ENCODE measurements at regions not wholly inside any gene's neighbourhood (a gene's known extent, or its start where the extent isn't known, plus 50 kb on each side); places are given as distances from the start of the nearest gene placed in this dataset.
"Not testable (repeated sequence)": the region's sequence is repeated elsewhere in the genome, so short reads cannot be mapped to it uniquely, and the experiment has no call there.

DNA sequence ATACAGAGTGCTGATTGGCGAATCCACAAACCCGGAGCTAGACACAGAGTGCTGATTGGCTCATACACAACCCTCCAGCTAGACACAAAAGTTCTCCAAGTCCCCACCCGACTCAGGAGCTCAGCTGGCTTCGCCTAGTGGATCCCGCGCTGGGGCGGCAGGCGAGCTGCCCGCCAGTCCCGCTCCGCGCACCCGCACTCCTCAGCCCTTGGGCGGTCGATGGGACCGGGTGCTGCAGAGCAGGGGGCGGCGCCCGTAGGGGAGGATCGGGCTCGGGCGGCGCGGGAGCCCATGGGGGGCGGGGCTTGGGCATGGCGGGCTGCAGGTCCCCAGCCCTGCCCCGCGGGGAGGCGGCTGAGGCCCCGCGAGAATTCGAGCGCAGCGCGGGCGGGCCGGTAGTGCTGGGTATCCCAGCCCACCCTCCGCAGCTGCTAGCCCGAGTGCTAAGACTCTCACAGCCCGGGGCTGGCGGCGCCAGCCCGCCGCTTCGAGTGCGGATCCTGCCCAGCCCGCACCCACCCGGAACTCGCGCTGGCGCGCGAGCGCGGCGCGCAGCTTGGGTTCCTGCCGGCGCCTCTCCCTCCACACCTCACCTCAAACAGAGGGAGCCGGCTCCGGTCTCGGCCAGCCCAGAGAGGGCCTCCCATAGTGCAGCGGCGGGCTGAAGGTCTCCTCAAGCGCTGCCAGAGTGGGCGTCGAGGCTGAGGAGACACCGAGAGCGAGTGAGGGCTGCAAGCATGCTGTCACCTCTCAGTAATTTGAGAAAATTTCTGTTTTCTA lies 75.5 kb upstream of the ATP5MC3 start:
- ATAC-seq (replicated peaks in 1 of 2) (no peak), DNase-seq (no peak)
- Mint-ChIP-seq H3K27ac (no peak overlapping the region), H3K27me3 (ENCODE audit: low read depth) (peaks cover 42% of the 10 kb centered on the region), H3K9me3 (no peaks in the 10 kb centered on the region), H3K4me3 (no peak overlapping the region), H3K4me1 (ENCODE audit: low read depth) (no peaks in the 10 kb centered on the region), H3K36me3 (ENCODE audit: insufficient read depth in 2 of 2) (no peaks in the 10 kb centered on the region)

DNA sequence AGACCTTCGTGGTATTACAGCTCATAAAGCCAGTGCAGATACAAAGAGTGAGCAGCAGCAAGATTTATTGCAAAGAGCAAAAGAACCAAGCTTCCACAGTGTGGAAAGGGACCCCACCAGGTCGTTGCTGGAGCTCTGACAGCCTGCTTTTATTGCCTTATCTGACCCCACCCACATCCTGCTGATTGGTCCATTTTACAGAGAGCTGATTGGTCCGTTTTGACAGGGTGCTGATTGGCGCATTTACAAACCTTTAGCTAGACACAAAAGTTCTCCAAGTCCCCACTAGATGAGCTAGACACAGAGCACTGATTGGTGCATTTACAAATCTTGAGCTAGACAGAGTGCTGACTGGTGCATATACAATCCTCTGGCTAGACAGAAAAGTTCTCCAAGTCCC lies 74.9 kb upstream of the ATP5MC3 start:
- not testable (repeated sequence) for DNase-seq; H3K36me3 Mint-ChIP-seq (ENCODE audit: insufficient read depth in 2 of 2); H3K9me3 Mint-ChIP-seq; ATAC-seq (replicated peaks in 1 of 2); H3K27ac Mint-ChIP-seq; H3K4me3 Mint-ChIP-seq; H3K4me1 Mint-ChIP-seq (ENCODE audit: low read depth)
- peaks cover 36% of the 10 kb centered on the region for H3K27me3 Mint-ChIP-seq (ENCODE audit: low read depth)

DNA sequence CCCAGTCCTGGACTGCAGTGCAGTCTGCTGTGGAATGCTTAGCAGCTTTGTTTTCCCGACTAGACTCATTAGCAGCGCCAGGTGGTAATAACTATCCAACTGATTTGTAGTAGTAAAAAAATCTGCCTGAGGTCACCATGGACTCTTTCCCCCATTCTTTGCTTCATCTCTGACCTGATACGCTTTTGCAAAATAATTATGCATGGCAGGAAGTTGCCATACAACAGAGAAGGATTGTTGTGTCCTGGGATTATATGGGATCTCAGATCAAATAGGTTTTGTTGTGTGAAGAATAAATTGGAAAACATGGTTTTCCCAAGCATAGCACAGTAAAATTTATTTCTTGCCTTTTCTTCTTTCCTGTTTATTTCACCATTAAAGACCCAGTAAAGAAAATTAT lies 72.4 kb upstream of the ATP5MC3 start:
- DNase-seq (no peak), ATAC-seq (replicated peaks in 1 of 2) (no peak)
- no peaks in the 10 kb centered on the region for H3K4me1 Mint-ChIP-seq (ENCODE audit: low read depth)
- no peak overlapping the region for H3K4me3 Mint-ChIP-seq
- no peaks in the 10 kb centered on the region for H3K36me3 Mint-ChIP-seq (ENCODE audit: insufficient read depth in 2 of 2)
- H3K27me3 Mint-ChIP-seq (ENCODE audit: low read depth): peaks cover 39% of the 10 kb centered on the region
- no peaks in the 10 kb centered on the region for H3K9me3 Mint-ChIP-seq
- no peak overlapping the region for H3K27ac Mint-ChIP-seq

GRCh38 chr2:175251425-175252041 lies 70.0 kb upstream of the ATP5MC3 start:
- H3K36me3 Mint-ChIP-seq (ENCODE audit: insufficient read depth in 2 of 2): no peaks in the 10 kb centered on the region

GRCh38 chr2:175247159-175247558 lies 65.6 kb upstream of the ATP5MC3 start:
- no peak for DNase-seq
- Mint-ChIP-seq H3K4me1 (ENCODE audit: low read depth) (peaks cover 6% of the 10 kb centered on the region), H3K36me3 (ENCODE audit: insufficient read depth in 2 of 2) (no peaks in the 10 kb centered on the region), H3K27me3 (ENCODE audit: low read depth) (peaks cover 33% of the 10 kb centered on the region), H3K9me3 (peaks cover 0 to 2% of the 10 kb centered on the region in 2 donors), H3K27ac (no peak overlapping the region), H3K4me3 (no peak overlapping the region)
- no peak for ATAC-seq (replicated peaks in 1 of 2)

More at GRCh38 chr2:175251425-175252041, 70.0 kb upstream of the ATP5MC3 start:
- Mint-ChIP-seq H3K4me3 (no peak overlapping the region), H3K27me3 (ENCODE audit: low read depth) (peaks cover 44% of the 10 kb centered on the region), H3K9me3 (peaks cover 0 to 2% of the 10 kb centered on the region in 2 donors), H3K27ac (no peak overlapping the region), H3K4me1 (ENCODE audit: low read depth) (peaks cover 6% of the 10 kb centered on the region)
- DNase-seq: peak in 1 of 2 donors; percentile 12
- ATAC-seq (replicated peaks in 1 of 2): no peak

DNA sequence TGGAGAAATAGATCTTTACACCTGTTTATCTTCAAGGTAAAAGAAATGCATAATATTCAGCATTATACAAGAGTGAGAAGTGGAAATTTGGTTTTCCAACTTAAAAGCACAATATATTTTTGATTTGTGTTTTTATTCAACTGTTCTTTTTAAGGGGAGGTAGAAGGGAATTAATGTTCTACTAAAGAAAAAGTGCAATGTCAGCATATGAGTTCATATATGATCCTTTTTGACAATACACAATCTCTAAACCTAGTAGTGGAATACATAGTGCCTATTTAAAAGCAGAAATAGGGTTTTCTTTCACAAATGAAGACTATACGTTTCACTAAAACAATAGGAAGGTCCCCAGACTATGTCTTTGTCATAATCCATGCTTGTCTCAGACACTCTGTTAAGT lies 63.2 kb upstream of the ATP5MC3 start:
- no peak for DNase-seq
- Mint-ChIP-seq H3K4me3 (no peak overlapping the region), H3K27ac (no peak overlapping the region), H3K27me3 (ENCODE audit: low read depth) (peaks cover 44% of the 10 kb centered on the region), H3K36me3 (ENCODE audit: insufficient read depth in 2 of 2) (peaks cover 5 to 7% of the 10 kb centered on the region in 2 donors), H3K9me3 (peaks cover 6 to 8% of the 10 kb centered on the region in 2 donors), H3K4me1 (ENCODE audit: low read depth) (peaks cover 6% of the 10 kb centered on the region)
- no peak for ATAC-seq (replicated peaks in 1 of 2)

GRCh38 chr2:175241691-175242090 lies 60.2 kb upstream of the ATP5MC3 start:
- Mint-ChIP-seq H3K4me1 (ENCODE audit: low read depth) (no peaks in the 10 kb centered on the region), H3K27me3 (ENCODE audit: low read depth) (peaks cover 45% of the 10 kb centered on the region), H3K36me3 (ENCODE audit: insufficient read depth in 2 of 2) (peaks cover 17 to 22% of the 10 kb centered on the region in 2 donors), H3K4me3 (no peak overlapping the region), H3K27ac (no peak overlapping the region), H3K9me3 (peaks cover 15 to 17% of the 10 kb centered on the region in 2 donors)
- no peak for DNase-seq
- ATAC-seq (replicated peaks in 1 of 2): no peak

DNA sequence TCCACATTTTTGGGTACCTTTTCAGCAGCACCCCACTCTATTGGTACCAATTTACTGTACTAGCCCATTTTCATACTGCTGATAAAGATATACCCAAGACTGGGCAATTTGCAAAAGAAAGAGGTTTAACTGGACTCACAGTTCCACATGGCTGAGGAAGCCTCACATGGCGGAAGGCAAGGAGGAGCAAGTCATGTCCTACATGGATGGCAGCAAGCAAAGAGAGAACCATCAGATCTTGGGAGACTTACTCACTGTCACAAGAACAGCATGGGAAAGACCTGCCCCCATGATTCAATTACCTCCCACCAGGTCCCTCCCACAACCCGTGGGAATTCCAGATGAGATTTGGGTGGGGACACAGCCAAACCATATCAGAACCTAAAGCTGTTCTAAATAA lies 58.5 kb upstream of the ATP5MC3 start:
- Mint-ChIP-seq H3K27me3 (ENCODE audit: low read depth) (peaks cover 50% of the 10 kb centered on the region), H3K9me3 (peaks cover 15 to 17% of the 10 kb centered on the region in 2 donors), H3K36me3 (ENCODE audit: insufficient read depth in 2 of 2) (peaks cover 17 to 22% of the 10 kb centered on the region in 2 donors)
- H3K4me3 Mint-ChIP-seq; H3K27ac Mint-ChIP-seq; DNase-seq; H3K4me1 Mint-ChIP-seq (ENCODE audit: low read depth); ATAC-seq (replicated peaks in 1 of 2): not testable (repeated sequence)

DNA sequence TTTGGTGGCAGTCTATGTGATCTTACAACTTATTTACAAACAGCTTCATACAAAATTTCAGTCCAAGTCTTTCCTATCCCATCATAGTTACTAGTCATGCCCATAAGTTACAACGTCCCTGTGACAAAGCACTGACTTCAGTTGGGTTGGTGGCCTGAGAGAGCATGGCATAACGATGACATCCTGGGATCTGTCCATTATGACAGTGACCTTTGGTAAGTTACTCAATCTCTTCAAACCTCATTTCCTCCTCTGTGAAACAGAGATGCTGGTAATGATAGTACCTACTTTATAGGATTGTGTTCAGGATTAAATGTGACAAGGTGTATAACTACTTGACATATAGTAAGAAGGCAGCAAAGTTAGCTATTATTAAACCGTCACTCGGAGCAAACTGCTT lies 55.4 kb upstream of the ATP5MC3 start:
- no peak overlapping the region for H3K4me3 Mint-ChIP-seq
- no peak for DNase-seq
- peaks cover 12% of the 10 kb centered on the region for H3K4me1 Mint-ChIP-seq (ENCODE audit: low read depth)
- H3K36me3 Mint-ChIP-seq (ENCODE audit: insufficient read depth in 2 of 2): peaks cover 17 to 22% of the 10 kb centered on the region in 2 donors
- peaks cover 49% of the 10 kb centered on the region for H3K27me3 Mint-ChIP-seq (ENCODE audit: low read depth)
- no peak for ATAC-seq (replicated peaks in 1 of 2)
- H3K27ac Mint-ChIP-seq: no peak overlapping the region
- H3K9me3 Mint-ChIP-seq: peaks cover 15 to 17% of the 10 kb centered on the region in 2 donors

DNA sequence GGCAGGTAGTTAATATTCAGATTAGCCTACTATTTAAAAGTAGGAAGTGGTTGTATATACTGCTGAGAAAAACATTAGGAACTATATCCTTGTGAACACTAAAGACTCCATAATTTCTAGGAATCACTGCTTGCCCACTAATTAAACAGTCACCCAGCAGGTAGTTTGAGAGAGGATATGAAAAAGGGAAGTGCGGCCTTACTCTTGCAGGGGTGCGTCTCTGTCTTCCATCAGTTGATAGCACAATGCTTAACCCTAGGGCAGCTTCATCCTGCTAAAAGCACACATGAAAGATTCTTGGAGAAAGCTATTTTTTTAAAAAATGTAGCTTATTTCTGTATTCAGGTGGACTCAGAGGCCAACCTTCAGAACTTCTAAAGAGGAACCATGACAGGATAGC lies 53.1 kb upstream of the ATP5MC3 start:
- H3K9me3 Mint-ChIP-seq: peaks cover 9 to 11% of the 10 kb centered on the region in 2 donors
- no peak for DNase-seq
- no peak overlapping the region for H3K4me3 Mint-ChIP-seq
- peaks cover 12 to 15% of the 10 kb centered on the region in 2 donors for H3K36me3 Mint-ChIP-seq (ENCODE audit: insufficient read depth in 2 of 2)
- no peak for ATAC-seq (replicated peaks in 1 of 2)
- peaks cover 21% of the 10 kb centered on the region for H3K4me1 Mint-ChIP-seq (ENCODE audit: low read depth)
- no peak overlapping the region for H3K27ac Mint-ChIP-seq
- peaks cover 32% of the 10 kb centered on the region for H3K27me3 Mint-ChIP-seq (ENCODE audit: low read depth)

GRCh38 chr2:175234153-175234552 lies 52.6 kb upstream of the ATP5MC3 start:
- DNase-seq (no peak), ATAC-seq (replicated peaks in 1 of 2) (no peak)
- Mint-ChIP-seq H3K36me3 (ENCODE audit: insufficient read depth in 2 of 2) (peaks cover 9 to 10% of the 10 kb centered on the region in 2 donors), H3K4me1 (ENCODE audit: low read depth) (peaks cover 22% of the 10 kb centered on the region), H3K27me3 (ENCODE audit: low read depth) (peaks cover 29% of the 10 kb centered on the region), H3K27ac (no peak overlapping the region), H3K9me3 (peaks cover 8 to 11% of the 10 kb centered on the region in 2 donors), H3K4me3 (no peak overlapping the region)

DNA sequence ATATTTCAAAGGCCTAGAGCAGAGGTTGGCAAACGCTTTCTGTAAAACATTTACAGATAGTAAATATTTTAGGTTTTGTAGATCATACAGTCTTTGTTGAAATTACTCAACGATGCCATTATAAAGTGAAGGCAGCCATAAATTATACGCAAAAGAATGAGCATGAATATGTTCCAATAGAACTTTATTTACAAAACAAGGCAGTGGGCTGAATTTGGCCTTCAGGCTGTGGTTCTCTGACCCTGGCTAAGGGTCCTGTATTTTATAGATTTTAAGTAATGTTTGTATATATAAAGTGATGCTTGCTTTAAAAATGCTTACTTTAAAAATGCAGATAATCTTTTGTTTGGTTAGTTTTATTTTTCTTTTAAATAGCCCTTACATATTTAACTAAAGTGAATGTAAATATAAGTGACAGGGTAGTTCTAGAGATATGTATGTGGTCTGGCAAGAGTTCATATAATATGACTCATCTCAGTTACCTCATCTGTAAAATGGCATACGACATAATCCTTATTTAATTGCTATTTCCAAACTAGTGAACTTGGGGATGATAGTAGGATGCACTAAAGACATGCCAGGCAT lies 51.7 kb upstream of the ATP5MC3 start:
- Mint-ChIP-seq H3K9me3 (peaks cover 7 to 10% of the 10 kb centered on the region in 2 donors), H3K36me3 (ENCODE audit: insufficient read depth in 2 of 2) (peaks cover 7% of the 10 kb centered on the region in 2 donors), H3K4me3 (no peak overlapping the region), H3K27me3 (ENCODE audit: low read depth) (peaks cover 29% of the 10 kb centered on the region), H3K4me1 (ENCODE audit: low read depth) (peaks cover 31% of the 10 kb centered on the region), H3K27ac (no peak overlapping the region)
- DNase-seq: no peak
- ATAC-seq (replicated peaks in 1 of 2): peak; percentile 68 to 70

Data from activated T-cell treated with anti-CD3 and anti-CD28 coated beads, Interleukin-2, amount 50 U/mL, for 72 hours (primary cell).